Rectal smooth muscle tissue (tissue), 1 donor: ENCODE measurements at regions not wholly inside any gene's neighbourhood (a gene's known extent, or its start where the extent isn't known, plus 50 kb on each side); places are given as distances from the start of the nearest gene placed in this dataset.

Experiments
- H3K27ac ChIP-seq: one replicate; pipeline ENCODE4 v1.7.0; 2013; ENCODE audit warnings: low read depth, low read length, inconsistent platforms
- H3K27me3 ChIP-seq: one replicate; pipeline ENCODE4 v1.7.0; 2013; ENCODE audit warnings: low read length; ENCODE audit not compliant: control insufficient read depth, insufficient read depth
- H3K36me3 ChIP-seq: one replicate; pipeline ENCODE4 v1.7.0; 2013; ENCODE audit warnings: low read length; ENCODE audit not compliant: control insufficient read depth, insufficient read depth
- H3K4me1 ChIP-seq: one replicate; pipeline ENCODE4 v1.7.0; 2013; ENCODE audit warnings: low read length; ENCODE audit not compliant: control insufficient read depth, insufficient read depth
- H3K4me3 ChIP-seq: one replicate; pipeline ENCODE4 v1.7.0; 2013; ENCODE audit warnings: low read length
- H3K9ac ChIP-seq: one replicate; pipeline ENCODE4 v1.7.0; 2013; ENCODE audit warnings: low read length

GRCh38 chr13:39864221-39864620, 208.8 kb downstream of the COG6 start:
- H3K27ac ChIP-seq, result no peak overlapping the region
- no peaks in the 10 kb centered on the region for H3K36me3 ChIP-seq
- H3K9ac ChIP-seq, result no peak overlapping the region
- H3K4me1 ChIP-seq, result no peaks in the 10 kb centered on the region
- H3K4me3 ChIP-seq, result no peak overlapping the region
- H3K27me3 ChIP-seq, result no peaks in the 10 kb centered on the region

GRCh38 chr13:39866722-39867121, 211.3 kb downstream of the COG6 start:
- Histone ChIP-seq H3K36me3 (no peaks in the 10 kb centered on the region), H3K9ac (no peak overlapping the region), H3K4me3 (no peak overlapping the region), H3K4me1 (no peaks in the 10 kb centered on the region), H3K27ac (no peak overlapping the region), H3K27me3 (no peaks in the 10 kb centered on the region)

GRCh38 chr13:39867807-39868206, 212.3 kb downstream of the COG6 start:
- Histone ChIP-seq H3K4me1 (no peaks in the 10 kb centered on the region), H3K9ac (no peak overlapping the region), H3K36me3 (no peaks in the 10 kb centered on the region), H3K27me3 (no peaks in the 10 kb centered on the region), H3K4me3 (no peak overlapping the region), H3K27ac (no peak overlapping the region)

- H3K27ac ChIP-seq, result no peak overlapping the region
- H3K4me3 ChIP-seq, result no peak overlapping the region
- peaks cover 2% of the 10 kb centered on the region for H3K4me1 ChIP-seq
- H3K9ac ChIP-seq, result no peak overlapping the region
- no peaks in the 10 kb centered on the region for H3K36me3 ChIP-seq
- no peaks in the 10 kb centered on the region for H3K27me3 ChIP-seq
Observed at GRCh38 chr13:39870197-39870747, 214.8 kb downstream of the COG6 start.

GRCh38 chr13:39874331-39875053, 219.0 kb downstream of the COG6 start:
- Histone ChIP-seq H3K27ac (no peak overlapping the region), H3K27me3 (no peaks in the 10 kb centered on the region), H3K4me3 (no peak overlapping the region), H3K9ac (no peak overlapping the region), H3K36me3 (no peaks in the 10 kb centered on the region), H3K4me1 (peaks cover 2% of the 10 kb centered on the region)

- peaks cover 2% of the 10 kb centered on the region for H3K4me1 ChIP-seq
- no peak overlapping the region for H3K4me3 ChIP-seq
- no peak overlapping the region for H3K9ac ChIP-seq
- H3K27ac ChIP-seq, result no peak overlapping the region
- no peaks in the 10 kb centered on the region for H3K36me3 ChIP-seq
- no peaks in the 10 kb centered on the region for H3K27me3 ChIP-seq
Observed at GRCh38 chr13:39875111-39875987, 219.9 kb downstream of the COG6 start.

GRCh38 chr13:39876258-39876657, 220.8 kb downstream of the COG6 start:
- Histone ChIP-seq H3K4me1 (peaks cover 2% of the 10 kb centered on the region), H3K27me3 (no peaks in the 10 kb centered on the region), H3K4me3 (no peak overlapping the region), H3K9ac (no peak overlapping the region), H3K36me3 (no peaks in the 10 kb centered on the region), H3K27ac (no peak overlapping the region)

GRCh38 chr13:39877134-39877533, 221.7 kb downstream of the COG6 start:
- no peak overlapping the region for H3K4me3 ChIP-seq
- no peaks in the 10 kb centered on the region for H3K27me3 ChIP-seq
- peaks cover 2% of the 10 kb centered on the region for H3K4me1 ChIP-seq
- no peaks in the 10 kb centered on the region for H3K36me3 ChIP-seq
- H3K9ac ChIP-seq, result no peak overlapping the region
- no peak overlapping the region for H3K27ac ChIP-seq

GRCh38 chr13:39879286-39880035, 224.0 kb downstream of the COG6 start:
- Histone ChIP-seq H3K4me3 (no peak overlapping the region), H3K9ac (no peak overlapping the region), H3K4me1 (peaks cover 2% of the 10 kb centered on the region), H3K27me3 (no peaks in the 10 kb centered on the region), H3K27ac (no peak overlapping the region), H3K36me3 (no peaks in the 10 kb centered on the region)

- no peak overlapping the region for H3K27ac ChIP-seq
- H3K36me3 ChIP-seq, result no peaks in the 10 kb centered on the region
- H3K4me1 ChIP-seq, result no peaks in the 10 kb centered on the region
- H3K4me3 ChIP-seq, result no peak overlapping the region
- H3K27me3 ChIP-seq, result no peaks in the 10 kb centered on the region
- no peak overlapping the region for H3K9ac ChIP-seq
Observed at GRCh38 chr13:39881383-39881782, 225.9 kb downstream of the COG6 start.

- no peaks in the 10 kb centered on the region for H3K4me1 ChIP-seq
- no peaks in the 10 kb centered on the region for H3K27me3 ChIP-seq
- no peak overlapping the region for H3K27ac ChIP-seq
- no peak overlapping the region for H3K9ac ChIP-seq
- H3K4me3 ChIP-seq, result no peak overlapping the region
- H3K36me3 ChIP-seq, result no peaks in the 10 kb centered on the region
Observed at GRCh38 chr13:39881887-39882286, 226.4 kb downstream of the COG6 start.

GRCh38 chr13:39884166-39884565, 228.7 kb downstream of the COG6 start:
- H3K4me3 ChIP-seq, result no peak overlapping the region
- H3K36me3 ChIP-seq, result no peaks in the 10 kb centered on the region
- no peaks in the 10 kb centered on the region for H3K27me3 ChIP-seq
- no peak overlapping the region for H3K27ac ChIP-seq
- H3K9ac ChIP-seq, result no peak overlapping the region
- H3K4me1 ChIP-seq, result peaks cover 6% of the 10 kb centered on the region
